Endothelial cell of umbilical vein (primary cell): ENCODE measurements at regions not wholly inside any gene's neighbourhood (a gene's known extent, or its start where the extent isn't known, plus 50 kb on each side); places are given as distances from the start of the nearest gene placed in this dataset.

Experiments
- BruUV-seq: library from RNA; stranded (reverse); fragments of 400-500 nt; replicated peaks from 2 replicates; lab custom pipeline; 2021; lab: Mats Ljungman, UMichigan
- CTCF ChIA-PET: fragments of 300-600, 350-600 bp; sonication (Branson Sonifier 250); formaldehyde crosslinking; loops from one replicate; lab custom pipeline; 2021; ENCODE audit warnings: antibody characterized with exemption, inconsistent platforms; lab: Charles Lee
- POLR2A ChIA-PET: fragments of 300-600, 350-600 bp; sonication (Branson Sonifier 250); formaldehyde crosslinking; loops from one replicate; lab custom pipeline; 2021; ENCODE audit warnings: antibody characterized with exemption, inconsistent platforms; lab: Charles Lee
- DNase-seq: peaks from one replicate; pipeline ENCODE4 v3.0.0-alpha.2; 2011; ENCODE audit warnings: low read depth, low spot score
- FAIRE-seq: peaks from 2 replicates; lab custom pipeline; 2011; peaks lifted over from hg19 to GRCh38; lab: Jason Lieb, UNC
- H2AFZ ChIP-seq: 2 replicates; pipeline ENCODE4 v1.6.0; 2012; ENCODE audit warnings: low read depth, low read length, control low read depth, inconsistent platforms
- H3K27ac ChIP-seq: 2 replicates; pipeline ENCODE4 v1.5.1; 2011; ENCODE audit warnings: low read depth, mild to moderate bottlenecking, control low read depth, low read length, moderate library complexity; ENCODE audit not compliant: insufficient read depth
- H3K27me3 ChIP-seq, 2 experiments: 2 replicates each; pipeline versions ENCODE4 v1.6.0 to v1.6.1; 2011; ENCODE audit warnings: low read length in 2 of 2, mixed read lengths in 1 of 2; ENCODE audit not compliant: control insufficient read depth in 2 of 2, insufficient read depth in 2 of 2
- H3K36me3 ChIP-seq, 2 experiments: 2 replicates in 1 of 2; 3 replicates in 1 of 2; pipeline ENCODE4 v1.5.1; 2011; ENCODE audit warnings: low read length in 2 of 2, mild to moderate bottlenecking in 1 of 2, moderate library complexity in 1 of 2; ENCODE audit not compliant: control insufficient read depth in 2 of 2, insufficient read depth in 2 of 2; ENCODE audit errors: extremely low read depth in 1 of 2
- H3K4me1 ChIP-seq: 3 replicates; pipeline ENCODE4 v1.5.1; 2011; ENCODE audit warnings: mild to moderate bottlenecking, low read length; ENCODE audit not compliant: control insufficient read depth, insufficient read depth; ENCODE audit errors: extremely low read depth
- H3K4me2 ChIP-seq: 2 replicates; pipeline ENCODE4 v1.6.1; 2011; ENCODE audit warnings: low read length, control low read depth, mixed read lengths; ENCODE audit not compliant: insufficient read depth
- H3K4me3 ChIP-seq, 3 experiments: fragments of 200-600 bp in 1 of 3; sonication (generic), shearing (Covaris generic) in 1 of 3; replicated peaks in 1 of 3; 2 replicates each; pipeline ENCODE4 v1.5.1; 2011 to 2016; ENCODE audit warnings: control low read depth in 3 of 3, low read length in 3 of 3, mild to moderate bottlenecking in 2 of 3, inconsistent platforms in 1 of 3, low read depth in 1 of 3, moderate library complexity in 1 of 3; ENCODE audit not compliant: insufficient read depth in 1 of 3
- H3K79me2 ChIP-seq: 2 replicates; pipeline ENCODE4 v1.6.0; 2012; ENCODE audit warnings: low read length, inconsistent platforms; ENCODE audit not compliant: control insufficient read depth, insufficient read depth
- H3K9ac ChIP-seq: replicated peaks from 2 replicates; pipeline ENCODE3; 2011; ENCODE audit warnings: low read length, control low read depth; ENCODE audit not compliant: insufficient read depth; ENCODE audit errors: extremely low read depth
- H3K9me1 ChIP-seq: replicated peaks from 3 replicates; pipeline ENCODE4 v1.6.0; 2011; ENCODE audit warnings: mild to moderate bottlenecking, low read length; ENCODE audit not compliant: control insufficient read depth, insufficient read depth; ENCODE audit errors: extremely low read depth
- H3K9me3 ChIP-seq: replicated peaks from 2 replicates; pipeline ENCODE4 v1.5.1; 2012; ENCODE audit warnings: low read length, inconsistent platforms; ENCODE audit not compliant: control insufficient read depth, insufficient read depth
- H4K20me1 ChIP-seq: replicated peaks from 2 replicates; pipeline ENCODE3; 2011; ENCODE audit warnings: mild to moderate bottlenecking, low read length; ENCODE audit not compliant: control insufficient read depth, insufficient read depth; ENCODE audit errors: extremely low read depth
- CTCF ChIP-seq, 2 donors: IDR thresholded peaks; 1 replicate in 1 of 2; 2 replicates in 1 of 2; pipeline ENCODE4 v1.5.1; 2011; ENCODE audit warnings: low read length in 2 of 2, mild to moderate bottlenecking in 2 of 2, moderate library complexity in 2 of 2, control low read depth in 1 of 2, inconsistent platforms in 1 of 2, low read depth in 1 of 2; ENCODE audit not compliant: insufficient read depth in 1 of 2; ENCODE audit errors: extremely low read depth in 1 of 2
- EZH2 ChIP-seq: IDR thresholded peaks from 2 replicates; pipeline ENCODE4 v1.6.1; 2012; ENCODE audit warnings: borderline replicate concordance, low read depth, mild to moderate bottlenecking, moderate library complexity, low read length, inconsistent platforms; ENCODE audit not compliant: severe bottlenecking
- GATA2 ChIP-seq: IDR thresholded peaks from 2 replicates; pipeline ENCODE4 v1.7.0; 2011; ENCODE audit warnings: low read depth, mild to moderate bottlenecking, moderate library complexity, mixed read lengths, low read length; ENCODE audit not compliant: insufficient read length, insufficient read depth
- JUN ChIP-seq: IDR thresholded peaks from 2 replicates; pipeline ENCODE4 v1.6.1; 2011; ENCODE audit warnings: borderline replicate concordance, low read depth; ENCODE audit not compliant: insufficient read length, insufficient read depth
- MAX ChIP-seq: IDR thresholded peaks from 2 replicates; pipeline ENCODE4 v1.6.1; 2011; ENCODE audit not compliant: insufficient read depth, insufficient read length
- MYC ChIP-seq: IDR thresholded peaks from one replicate; pipeline ENCODE4 v1.6.1; 2011; ENCODE audit warnings: mild to moderate bottlenecking, low read depth, low read length
- POLR2AphosphoS5 ChIP-seq: IDR thresholded peaks from 2 replicates; pipeline ENCODE4 v1.6.1; 2012; ENCODE audit warnings: low read depth, mild to moderate bottlenecking, control low read depth, low read length, moderate library complexity; ENCODE audit not compliant: insufficient read depth
- dilution Hi-C: fragments of 300-500 bp; cut with MboI; formaldehyde crosslinking; loops from one replicate; pipeline ENCODE4 v1.15.0; 2019; ENCODE audit warnings: low sequenced_read_pairs; ENCODE audit not compliant: extremely low pct_ligation_motif_present
- intact Hi-C: fragments of 100-400 bp; cut with micrococcal nuclease; formaldehyde crosslinking; loops from one replicate; pipeline ENCODE4 v1.10.0; 2022

- CTCF ChIA-PET = interaction anchor here (1.3 kb wide), 1 partner anchor 17 kb away, joined by 3 read pairs; no protein-coding TSS in a partner anchor
- FAIRE-seq (no peak), DNase-seq (no peak)
- Histone ChIP-seq H3K9me3 (no peaks in the 10 kb centered on the region), H3K27me3 (no peaks in the 10 kb centered on the region), H3K36me3 (no peaks in the 10 kb centered on the region), H4K20me1 (no peaks in the 10 kb centered on the region), H2AFZ (no peak overlapping the region), H3K4me2 (no peak overlapping the region), H3K4me1 (no peaks in the 10 kb centered on the region), H3K4me3 (no peak overlapping the region), H3K79me2 (no peaks in the 10 kb centered on the region), H3K9me1 (no peaks in the 10 kb centered on the region), H3K27ac (no peak overlapping the region), H3K9ac (no peak overlapping the region)
- no TSS peak for BruUV-seq
- TF ChIP-seq JUN = no peak
- no peak for TF ChIP-seq MYC
- TF ChIP-seq CTCF (IDR thresholded peaks at IDR 0.05; ENCODE audit: extremely low read depth in 1 of 2, insufficient read depth in 1 of 2, low read depth in 1 of 2, low read length in 2 of 2) = no peak
- no peak for TF ChIP-seq POLR2AphosphoS5
- no peak for TF ChIP-seq GATA2
- no peak for TF ChIP-seq EZH2
- no peak for TF ChIP-seq MAX
- intact Hi-C loops (no loop called here), dilution Hi-C loops (no loop called here)
- POLR2A ChIA-PET = interaction anchor here (0.9 kb wide), 1 partner anchor 427 kb away, joined by 3 read pairs; no protein-coding TSS in a partner anchor
Observed at GRCh38 chr6:151178373-151178772, 61.4 kb upstream of the AKAP12 start.
